ENCODE measurements at regions not wholly inside any gene's neighbourhood (a gene's known extent, or its start where the extent isn't known, plus 50 kb on each side); places are given as distances from the start of the nearest gene placed in this dataset.

DNA sequence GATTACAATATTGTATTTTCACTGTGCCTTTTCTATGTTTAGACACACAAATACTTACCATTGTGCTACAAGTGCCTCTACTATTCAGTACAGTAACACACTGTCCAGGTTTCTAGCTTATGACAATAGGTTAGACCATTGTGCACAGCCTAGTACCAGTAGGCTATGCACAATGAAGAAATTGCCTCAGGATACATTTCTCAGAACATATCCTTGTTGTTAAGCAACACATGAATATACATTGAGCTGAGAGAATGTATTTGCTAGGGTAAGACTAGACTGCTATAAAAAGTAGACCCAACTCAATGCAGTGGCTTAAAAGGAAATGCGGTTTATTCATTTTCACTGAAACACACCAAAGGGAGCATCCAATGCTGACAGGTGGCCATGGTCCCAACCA is 285.1 kb downstream of the HS3ST3A1 start:
- H3K27me3 ChIP-seq (replicated peaks; ENCODE audit: control insufficient read depth, insufficient read depth, low read length) = no peaks in the 10 kb centered on the region
- H3K27ac Mint-ChIP-seq (ENCODE audit: unreplicated experiment) = no peak overlapping the region
- no peaks in the 10 kb centered on the region for H3K9me3 Mint-ChIP-seq (ENCODE audit: unreplicated experiment)
- H3K36me3 Mint-ChIP-seq (ENCODE audit: insufficient read depth, unreplicated experiment) = no peaks in the 10 kb centered on the region
- no peaks in the 10 kb centered on the region for H3K4me1 Mint-ChIP-seq (ENCODE audit: low read depth, unreplicated experiment)
- TF ChIP-seq, protein P1, sequence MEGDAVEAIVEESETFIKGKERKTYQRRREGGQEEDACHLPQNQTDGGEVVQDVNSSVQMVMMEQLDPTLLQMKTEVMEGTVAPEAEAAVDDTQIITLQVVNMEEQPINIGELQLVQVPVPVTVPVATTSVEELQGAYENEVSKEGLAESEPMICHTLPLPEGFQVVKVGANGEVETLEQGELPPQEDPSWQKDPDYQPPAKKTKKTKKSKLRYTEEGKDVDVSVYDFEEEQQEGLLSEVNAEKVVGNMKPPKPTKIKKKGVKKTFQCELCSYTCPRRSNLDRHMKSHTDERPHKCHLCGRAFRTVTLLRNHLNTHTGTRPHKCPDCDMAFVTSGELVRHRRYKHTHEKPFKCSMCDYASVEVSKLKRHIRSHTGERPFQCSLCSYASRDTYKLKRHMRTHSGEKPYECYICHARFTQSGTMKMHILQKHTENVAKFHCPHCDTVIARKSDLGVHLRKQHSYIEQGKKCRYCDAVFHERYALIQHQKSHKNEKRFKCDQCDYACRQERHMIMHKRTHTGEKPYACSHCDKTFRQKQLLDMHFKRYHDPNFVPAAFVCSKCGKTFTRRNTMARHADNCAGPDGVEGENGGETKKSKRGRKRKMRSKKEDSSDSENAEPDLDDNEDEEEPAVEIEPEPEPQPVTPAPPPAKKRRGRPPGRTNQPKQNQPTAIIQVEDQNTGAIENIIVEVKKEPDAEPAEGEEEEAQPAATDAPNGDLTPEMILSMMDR (IDR thresholded peaks at IDR 0.05; ENCODE audit: insufficient read depth in 1 of 2, low read depth in 1 of 2, low read length in 1 of 2, severe bottlenecking in 1 of 2, unreplicated experiment in 1 of 2) = no peak
- ChIA-PET CTCF (no interaction called here), POLR2A (no interaction called here)
- DNase-seq = no peak
- H3K27me3 Mint-ChIP-seq (ENCODE audit: insufficient read depth, unreplicated experiment) = no peaks in the 10 kb centered on the region
- no TSS peak for BruUV-seq (replicated peaks)
- intact Hi-C loops (cut with micrococcal nuclease; ENCODE audit: unreplicated experiment) = no loop called here
- H3K36me3 ChIP-seq (ENCODE audit: control insufficient read depth, insufficient read depth, low read length) = no peaks in the 10 kb centered on the region
- no peaks in the 10 kb centered on the region for H3K4me1 ChIP-seq
- no peak overlapping the region for H3K4me3 ChIP-seq (ENCODE audit: low read depth, low read length)
- H3K4me3 Mint-ChIP-seq (ENCODE audit: unreplicated experiment) = no peak overlapping the region
- no peaks in the 10 kb centered on the region for H3K9me3 ChIP-seq

DNA sequence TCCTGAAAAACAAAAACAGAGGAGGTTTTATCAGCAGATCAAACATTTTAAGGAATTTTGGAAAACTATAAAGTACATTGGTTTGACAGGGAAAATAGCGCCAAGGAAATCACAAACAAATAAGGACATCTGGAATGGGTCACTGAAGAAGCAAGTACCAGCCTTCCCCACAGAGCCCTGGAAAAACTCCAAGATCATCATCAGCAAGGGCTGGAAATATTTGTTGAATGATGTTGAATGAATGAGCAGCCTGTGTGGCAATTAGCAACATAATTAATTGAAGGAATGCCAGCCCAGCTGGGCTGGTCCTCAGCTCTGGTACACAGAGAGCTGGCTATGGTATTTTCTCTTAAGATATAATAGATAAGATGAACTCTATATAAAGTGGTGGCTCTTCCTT is 290.4 kb downstream of the HS3ST3A1 start:
- no TSS peak for BruUV-seq (replicated peaks)
- H3K9me3 ChIP-seq = no peaks in the 10 kb centered on the region
- no peaks in the 10 kb centered on the region for H3K27me3 ChIP-seq (replicated peaks; ENCODE audit: control insufficient read depth, insufficient read depth, low read length)
- no peaks in the 10 kb centered on the region for H3K27me3 Mint-ChIP-seq (ENCODE audit: insufficient read depth, unreplicated experiment)
- CTCF ChIA-PET = no interaction called here
- no peaks in the 10 kb centered on the region for H3K36me3 ChIP-seq (ENCODE audit: control insufficient read depth, insufficient read depth, low read length)
- POLR2A ChIA-PET = no interaction called here
- TF ChIP-seq, protein P1 (IDR thresholded peaks at IDR 0.05; ENCODE audit: insufficient read depth in 1 of 2, low read depth in 1 of 2, low read length in 1 of 2, severe bottlenecking in 1 of 2, unreplicated experiment in 1 of 2) = no peak
- no peak overlapping the region for H3K27ac Mint-ChIP-seq (ENCODE audit: unreplicated experiment)
- H3K4me3 ChIP-seq (ENCODE audit: low read depth, low read length) = no peak overlapping the region
- no peaks in the 10 kb centered on the region for H3K4me1 Mint-ChIP-seq (ENCODE audit: low read depth, unreplicated experiment)
- H3K4me3 Mint-ChIP-seq (ENCODE audit: unreplicated experiment) = no peak overlapping the region
- DNase-seq = no peak
- H3K9me3 Mint-ChIP-seq (ENCODE audit: unreplicated experiment) = peaks cover 18% of the 10 kb centered on the region
- no peaks in the 10 kb centered on the region for H3K36me3 Mint-ChIP-seq (ENCODE audit: insufficient read depth, unreplicated experiment)
- no peaks in the 10 kb centered on the region for H3K4me1 ChIP-seq
- intact Hi-C loops (cut with micrococcal nuclease; ENCODE audit: unreplicated experiment) = no loop called here

GRCh38 chr17:13310858-13311257 is 290.9 kb downstream of the HS3ST3A1 start:
- no peak for DNase-seq
- TF ChIP-seq, protein P1 (IDR thresholded peaks at IDR 0.05; ENCODE audit: insufficient read depth in 1 of 2, low read depth in 1 of 2, low read length in 1 of 2, severe bottlenecking in 1 of 2, unreplicated experiment in 1 of 2) = no peak
- Mint-ChIP-seq H3K36me3 (ENCODE audit: insufficient read depth, unreplicated experiment) (no peaks in the 10 kb centered on the region), H3K9me3 (ENCODE audit: unreplicated experiment) (peaks cover 18% of the 10 kb centered on the region), H3K27ac (ENCODE audit: unreplicated experiment) (no peak overlapping the region), H3K27me3 (ENCODE audit: insufficient read depth, unreplicated experiment) (no peaks in the 10 kb centered on the region), H3K4me3 (ENCODE audit: unreplicated experiment) (no peak overlapping the region), H3K4me1 (ENCODE audit: low read depth, unreplicated experiment) (no peaks in the 10 kb centered on the region)
- H3K4me3 ChIP-seq (ENCODE audit: low read depth, low read length) = no peak overlapping the region
- H3K27me3 ChIP-seq (replicated peaks; ENCODE audit: control insufficient read depth, insufficient read depth, low read length) = no peaks in the 10 kb centered on the region
- intact Hi-C loops (cut with micrococcal nuclease; ENCODE audit: unreplicated experiment) = no loop called here
- H3K36me3 ChIP-seq (ENCODE audit: control insufficient read depth, insufficient read depth, low read length) = no peaks in the 10 kb centered on the region
- CTCF ChIA-PET = no interaction called here
- POLR2A ChIA-PET = no interaction called here
- BruUV-seq (replicated peaks) = no TSS peak
- H3K9me3 ChIP-seq = no peaks in the 10 kb centered on the region
- no peaks in the 10 kb centered on the region for H3K4me1 ChIP-seq
